ENCODE measurements at regions not wholly inside any gene's neighbourhood (a gene's known extent, or its start where the extent isn't known, plus 50 kb on each side); places are given as distances from the start of the nearest gene placed in this dataset.

DNA sequence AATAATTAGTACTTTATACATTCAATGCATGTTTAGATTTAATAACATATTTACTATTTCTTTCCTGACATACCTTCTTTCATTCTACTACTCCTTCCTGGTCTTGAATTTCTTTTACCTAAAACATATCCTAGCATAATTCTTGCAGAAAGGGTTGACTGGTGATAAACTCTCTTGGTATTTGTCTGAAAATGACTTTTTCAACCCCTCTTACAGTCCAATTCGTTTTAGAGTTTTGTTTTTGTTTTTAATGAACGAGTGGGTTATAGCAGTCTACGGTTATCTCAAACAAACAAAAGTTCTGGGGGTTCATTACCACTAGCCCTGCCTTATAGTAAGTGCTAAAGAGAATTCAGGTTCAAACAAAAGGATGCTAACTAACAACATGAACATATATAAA lies 69.6 kb upstream of the ALDH1B1 start (continued):
- TF ChIP-seq ZNF671 (CRISPR knock-in tag; IDR thresholded peaks at IDR 0.05) = no peak
- TF ChIP-seq ZBTB43 (CRISPR knock-in tag; IDR thresholded peaks at IDR 0.05) = no peak
- TF ChIP-seq RORB (CRISPR knock-in tag; IDR thresholded peaks at IDR 0.05) = no peak
- no peak for TF ChIP-seq AR (CRISPR knock-in tag; IDR thresholded peaks at IDR 0.05)
- no peak for TF ChIP-seq ZNF138 (CRISPR knock-in tag; conservative IDR thresholded peaks at IDR 0.05)
- no peak for TF ChIP-seq AFF4 (CRISPR knock-in tag; IDR thresholded peaks at IDR 0.05; ENCODE audit: borderline replicate concordance)
- TF ChIP-seq CREB1 (CRISPR knock-in tag; IDR thresholded peaks at IDR 0.05) = no peak
- TF ChIP-seq ARID4B (CRISPR knock-in tag; IDR thresholded peaks at IDR 0.05; ENCODE audit: borderline replicate concordance) = no peak

DNA sequence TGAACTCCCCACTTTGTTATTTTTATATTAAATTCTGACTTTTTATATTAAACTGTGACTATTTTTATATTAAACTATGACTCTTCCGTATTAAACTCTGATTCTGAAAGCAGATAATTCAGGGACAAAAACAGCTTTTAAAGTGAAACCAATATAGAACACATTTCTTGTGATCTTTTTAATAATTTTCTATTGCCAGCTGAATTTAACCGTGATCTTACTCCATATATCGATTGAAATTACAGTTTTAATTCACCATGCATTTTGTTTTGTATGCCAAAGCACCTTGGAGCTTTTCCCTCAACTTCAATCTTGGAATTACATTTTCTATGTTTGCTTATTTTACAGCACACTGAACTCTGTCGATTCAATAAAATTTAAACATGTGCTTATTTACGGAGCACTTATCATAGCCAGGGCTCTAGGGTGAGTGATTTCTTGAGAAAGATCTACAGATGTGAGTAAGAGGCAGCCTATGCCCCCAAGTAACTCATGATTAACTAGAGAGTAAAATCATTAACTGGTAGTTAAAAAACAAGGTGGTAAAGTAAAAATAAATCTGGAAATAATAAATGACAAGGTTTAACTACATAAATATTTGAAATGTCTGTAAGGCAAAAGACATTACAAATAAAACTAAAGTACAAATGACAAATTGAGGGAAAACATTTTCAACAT lies 72.9 kb upstream of the ALDH1B1 start:
- no peak overlapping the region for H3K27ac Mint-ChIP-seq
- peaks cover 9% of the 10 kb centered on the region for H3K27me3 Mint-ChIP-seq (ENCODE audit: low read depth)
- DNase-seq (ENCODE audit: low spot score) (no peak), ATAC-seq (no peak)
- no peak overlapping the region for H3K4me3 Mint-ChIP-seq
- CTCF ChIA-PET = no interaction called here
- no peaks in the 10 kb centered on the region for H3K4me1 Mint-ChIP-seq
- POLR2A ChIA-PET = no interaction called here
- peaks cover 11% of the 10 kb centered on the region for H3K9me3 Mint-ChIP-seq
- peaks cover 6% of the 10 kb centered on the region for H3K36me3 Mint-ChIP-seq
- no peak for TF ChIP-seq RELA (CRISPR knock-in tag; IDR thresholded peaks at IDR 0.05; ENCODE audit: borderline replicate concordance)
- no peak for TF ChIP-seq ZNF232 (CRISPR knock-in tag; IDR thresholded peaks at IDR 0.05)
- no peak for TF ChIP-seq TP53 (CRISPR knock-in tag; IDR thresholded peaks at IDR 0.05)
- no peak for TF ChIP-seq ZNF425 (CRISPR knock-in tag; conservative IDR thresholded peaks at IDR 0.05)
- no peak for TF ChIP-seq E2F4 (CRISPR knock-in tag; IDR thresholded peaks at IDR 0.05; ENCODE audit: borderline replicate concordance, low read depth)
- no peak for TF ChIP-seq NR3C1 (CRISPR knock-in tag; conservative IDR thresholded peaks at IDR 0.05; ENCODE audit: low read depth)
- no peak for TF ChIP-seq MYBL2 (CRISPR knock-in tag; IDR thresholded peaks at IDR 0.05)
- TF ChIP-seq NR2C2 (CRISPR knock-in tag; IDR thresholded peaks at IDR 0.05) = no peak
- TF ChIP-seq NFYB (CRISPR knock-in tag; conservative IDR thresholded peaks at IDR 0.05; ENCODE audit: low read depth) = no peak
- TF ChIP-seq ZNF219 (CRISPR knock-in tag; IDR thresholded peaks at IDR 0.05; ENCODE audit: borderline replicate concordance) = no peak
- TF ChIP-seq CREM (CRISPR knock-in tag; IDR thresholded peaks at IDR 0.05) = no peak
- no peak for TF ChIP-seq FOXP1 (CRISPR knock-in tag; IDR thresholded peaks at IDR 0.05; ENCODE audit: borderline replicate concordance)

Data from WTC11 (cell line).